ENCODE measurements at regions not wholly inside any gene's neighbourhood (a gene's known extent, or its start where the extent isn't known, plus 50 kb on each side); places are given as distances from the start of the nearest gene placed in this dataset.
A peak's percentile ranks its signal among the peaks of the same experiment; 100 is the strongest.

- H3K27ac Mint-ChIP-seq = no peak overlapping the region
- H3K9me3 Mint-ChIP-seq = peaks cover 0 to 5% of the 10 kb centered on the region in 2 donors
- H3K27me3 Mint-ChIP-seq (ENCODE audit: low read depth) = no peaks in the 10 kb centered on the region
- DNase-seq (no peak), ATAC-seq (replicated peaks in 1 of 2) (no peak)
- H3K4me3 Mint-ChIP-seq = no peak overlapping the region
- H3K4me1 Mint-ChIP-seq (ENCODE audit: low read depth) = no peaks in the 10 kb centered on the region
- no peaks in the 10 kb centered on the region for H3K36me3 Mint-ChIP-seq (ENCODE audit: insufficient read depth in 2 of 2)
Measured at GRCh38 chr3:99163314-99163713, 261.8 kb upstream of the DCBLD2 start.

GRCh38 chr3:99159220-99159762 lies 257.8 kb upstream of the DCBLD2 start:
- H3K27me3 Mint-ChIP-seq (ENCODE audit: low read depth) = no peaks in the 10 kb centered on the region
- H3K9me3 Mint-ChIP-seq = peaks cover 9 to 10% of the 10 kb centered on the region in 2 donors
- no peak for ATAC-seq (replicated peaks in 1 of 2)
- H3K27ac Mint-ChIP-seq = no peak overlapping the region
- DNase-seq = no peak
- peaks cover 0 to 3% of the 10 kb centered on the region in 2 donors for H3K36me3 Mint-ChIP-seq (ENCODE audit: insufficient read depth in 2 of 2)
- no peak overlapping the region for H3K4me3 Mint-ChIP-seq
- no peaks in the 10 kb centered on the region for H3K4me1 Mint-ChIP-seq (ENCODE audit: low read depth)

DNA sequence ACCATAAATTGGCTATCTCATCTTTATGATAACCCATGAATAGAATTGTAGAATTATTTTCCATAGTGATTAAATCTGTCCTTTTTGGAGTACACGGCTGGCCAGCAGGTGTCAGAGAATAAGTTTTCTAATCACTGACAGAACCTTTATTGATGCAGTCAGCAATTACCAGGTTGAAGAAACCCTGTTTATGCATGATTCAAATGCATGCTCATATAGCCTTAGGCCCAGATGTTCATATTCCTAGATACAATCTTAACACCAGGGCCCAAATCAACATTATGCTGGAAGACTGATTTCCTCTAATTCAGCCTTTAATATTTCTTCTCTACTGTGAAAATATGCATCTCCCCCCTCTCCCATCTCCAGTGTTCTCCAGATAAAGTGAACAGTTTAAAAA lies 243.5 kb upstream of the DCBLD2 start:
- Mint-ChIP-seq H3K27me3 (ENCODE audit: low read depth) (no peaks in the 10 kb centered on the region), H3K36me3 (ENCODE audit: insufficient read depth in 2 of 2) (no peaks in the 10 kb centered on the region), H3K9me3 (no peaks in the 10 kb centered on the region), H3K4me3 (no peak overlapping the region), H3K27ac (no peak overlapping the region), H3K4me1 (ENCODE audit: low read depth) (no peaks in the 10 kb centered on the region)
- ATAC-seq (replicated peaks in 1 of 2) = no peak
- no peak for DNase-seq

- DNase-seq = no peak
- Mint-ChIP-seq H3K9me3 (peaks cover 0 to 2% of the 10 kb centered on the region in 2 donors), H3K36me3 (ENCODE audit: insufficient read depth in 2 of 2) (peaks cover 0 to 3% of the 10 kb centered on the region in 2 donors), H3K27me3 (ENCODE audit: low read depth) (no peaks in the 10 kb centered on the region), H3K4me1 (ENCODE audit: low read depth) (no peaks in the 10 kb centered on the region), H3K4me3 (no peak overlapping the region), H3K27ac (no peak overlapping the region)
- no peak for ATAC-seq (replicated peaks in 1 of 2)
Measured at GRCh38 chr3:99143493-99143892, 242.0 kb upstream of the DCBLD2 start.

DNA sequence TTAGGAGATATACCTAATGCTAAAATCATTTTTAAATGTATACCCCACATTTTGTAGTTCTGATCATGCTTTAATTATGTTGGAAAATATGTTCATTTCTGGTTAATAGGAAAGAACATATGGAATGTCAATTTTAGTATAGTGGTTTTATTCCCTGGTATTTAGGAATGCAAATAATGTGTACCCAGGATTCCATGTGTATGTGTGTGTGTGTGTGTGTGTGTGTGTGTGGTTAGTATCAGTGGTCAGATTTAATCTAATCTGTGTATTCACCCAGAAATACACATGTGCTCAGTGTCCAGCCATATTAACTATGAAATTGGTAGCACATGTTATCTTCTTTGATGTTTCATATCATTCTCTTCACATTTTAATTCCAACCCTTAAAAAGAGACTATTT lies 233.5 kb upstream of the DCBLD2 start:
- no peaks in the 10 kb centered on the region for H3K4me1 Mint-ChIP-seq (ENCODE audit: low read depth)
- peaks cover 0 to 3% of the 10 kb centered on the region in 2 donors for H3K36me3 Mint-ChIP-seq (ENCODE audit: insufficient read depth in 2 of 2)
- H3K4me3 Mint-ChIP-seq = no peak overlapping the region
- ATAC-seq (replicated peaks in 1 of 2) (no peak), DNase-seq (no peak)
- peaks cover 2% of the 10 kb centered on the region in 2 donors for H3K9me3 Mint-ChIP-seq
- H3K27me3 Mint-ChIP-seq (ENCODE audit: low read depth) = no peaks in the 10 kb centered on the region
- no peak overlapping the region for H3K27ac Mint-ChIP-seq

- no peak overlapping the region for H3K4me3 Mint-ChIP-seq
- H3K9me3 Mint-ChIP-seq = peaks cover 0 to 2% of the 10 kb centered on the region in 2 donors
- no peaks in the 10 kb centered on the region for H3K27me3 Mint-ChIP-seq (ENCODE audit: low read depth)
- ATAC-seq (replicated peaks in 1 of 2) (no peak), DNase-seq (no peak)
- no peaks in the 10 kb centered on the region for H3K4me1 Mint-ChIP-seq (ENCODE audit: low read depth)
- H3K27ac Mint-ChIP-seq = no peak overlapping the region
- no peaks in the 10 kb centered on the region for H3K36me3 Mint-ChIP-seq (ENCODE audit: insufficient read depth in 2 of 2)
Measured at GRCh38 chr3:99131876-99132275, 230.4 kb upstream of the DCBLD2 start.

- H3K36me3 Mint-ChIP-seq (ENCODE audit: insufficient read depth in 2 of 2) = no peaks in the 10 kb centered on the region
- peaks cover 0 to 2% of the 10 kb centered on the region in 2 donors for H3K9me3 Mint-ChIP-seq
- no peaks in the 10 kb centered on the region for H3K27me3 Mint-ChIP-seq (ENCODE audit: low read depth)
- H3K4me3 Mint-ChIP-seq = no peak overlapping the region
- ATAC-seq (replicated peaks in 1 of 2) (no peak), DNase-seq (no peak)
- H3K27ac Mint-ChIP-seq = no peak overlapping the region
- H3K4me1 Mint-ChIP-seq (ENCODE audit: low read depth) = no peaks in the 10 kb centered on the region
Measured at GRCh38 chr3:99128725-99129505, 227.4 kb upstream of the DCBLD2 start.

DNA sequence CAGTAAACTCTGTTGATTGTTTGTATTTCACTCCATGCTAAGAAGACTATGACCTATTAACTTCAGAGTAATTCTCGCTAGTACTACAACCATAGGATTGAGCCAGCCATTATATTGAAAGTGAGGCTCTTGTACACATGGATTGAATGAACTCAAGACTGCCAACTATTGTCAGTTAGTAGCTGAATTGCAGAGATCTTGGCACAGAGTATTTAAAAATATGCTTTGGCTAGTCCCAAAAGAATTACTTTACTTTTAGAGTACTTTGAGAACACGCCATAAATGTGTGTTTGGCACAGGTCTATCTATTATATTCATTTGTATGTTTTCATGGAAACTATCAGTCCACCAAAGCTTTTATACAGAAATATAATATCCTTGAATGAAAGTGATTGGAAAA lies 226.7 kb upstream of the DCBLD2 start:
- Mint-ChIP-seq H3K4me3 (no peak overlapping the region), H3K27me3 (ENCODE audit: low read depth) (no peaks in the 10 kb centered on the region), H3K9me3 (peaks cover 0 to 2% of the 10 kb centered on the region in 2 donors), H3K4me1 (ENCODE audit: low read depth) (no peaks in the 10 kb centered on the region), H3K36me3 (ENCODE audit: insufficient read depth in 2 of 2) (no peaks in the 10 kb centered on the region), H3K27ac (no peak overlapping the region)
- DNase-seq = no peak
- no peak for ATAC-seq (replicated peaks in 1 of 2)

- no peaks in the 10 kb centered on the region for H3K27me3 Mint-ChIP-seq (ENCODE audit: low read depth)
- H3K4me3 Mint-ChIP-seq = no peak overlapping the region
- H3K27ac Mint-ChIP-seq = no peak overlapping the region
- H3K4me1 Mint-ChIP-seq (ENCODE audit: low read depth) = no peaks in the 10 kb centered on the region
- H3K9me3 Mint-ChIP-seq = peaks cover 0 to 2% of the 10 kb centered on the region in 2 donors
- ATAC-seq (replicated peaks in 1 of 2) = no peak
- H3K36me3 Mint-ChIP-seq (ENCODE audit: insufficient read depth in 2 of 2) = no peaks in the 10 kb centered on the region
- DNase-seq = no peak
Measured at GRCh38 chr3:99126316-99126715, 224.8 kb upstream of the DCBLD2 start.

DNA sequence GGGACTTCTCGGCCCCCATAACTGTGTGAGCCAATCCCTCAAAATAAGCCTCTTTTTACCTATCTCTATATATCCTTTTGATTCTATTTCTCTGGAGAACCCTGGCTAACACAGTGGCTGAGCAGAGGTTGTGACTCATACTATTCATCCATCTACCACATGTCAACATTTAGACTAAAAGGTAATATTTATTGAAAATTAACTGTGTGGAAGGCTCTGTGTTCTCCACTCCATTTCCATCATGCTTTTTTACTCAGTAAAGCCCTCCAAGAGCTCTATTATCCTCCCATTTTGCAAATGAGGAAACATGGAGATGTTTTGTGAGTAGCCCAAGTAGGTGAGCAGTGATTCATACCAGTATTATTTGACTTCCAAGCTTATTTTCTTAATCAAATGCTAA lies 217.9 kb upstream of the DCBLD2 start:
- Mint-ChIP-seq H3K9me3 (no peaks in the 10 kb centered on the region), H3K27me3 (ENCODE audit: low read depth) (no peaks in the 10 kb centered on the region), H3K27ac (no peak overlapping the region), H3K4me3 (no peak overlapping the region), H3K4me1 (ENCODE audit: low read depth) (no peaks in the 10 kb centered on the region), H3K36me3 (ENCODE audit: insufficient read depth in 2 of 2) (no peaks in the 10 kb centered on the region)
- DNase-seq (no peak), ATAC-seq (replicated peaks in 1 of 2) (no peak)

DNA sequence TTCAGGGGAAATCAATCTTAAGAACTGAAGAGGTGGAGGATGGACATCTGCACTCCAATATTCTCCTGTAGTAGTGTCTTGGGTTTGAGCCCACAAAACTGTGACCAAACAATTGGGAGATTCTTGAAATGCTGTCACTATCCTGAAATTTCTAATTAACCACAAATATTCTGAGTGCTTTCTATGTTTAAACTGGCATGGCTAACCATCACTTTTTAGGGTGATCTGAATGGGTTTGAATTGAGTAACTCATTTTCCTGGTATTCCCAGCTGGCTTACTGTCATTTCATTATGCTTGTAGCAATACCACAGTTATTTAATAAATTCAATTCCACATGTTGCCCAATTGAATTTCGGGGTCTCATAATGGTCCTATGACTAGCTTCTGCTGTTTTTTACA lies 216.9 kb upstream of the DCBLD2 start:
- Mint-ChIP-seq H3K36me3 (ENCODE audit: insufficient read depth in 2 of 2) (no peaks in the 10 kb centered on the region), H3K9me3 (no peaks in the 10 kb centered on the region), H3K27me3 (ENCODE audit: low read depth) (no peaks in the 10 kb centered on the region), H3K4me1 (ENCODE audit: low read depth) (no peaks in the 10 kb centered on the region), H3K4me3 (no peak overlapping the region), H3K27ac (no peak overlapping the region)
- ATAC-seq (replicated peaks in 1 of 2) = no peak
- no peak for DNase-seq

DNA sequence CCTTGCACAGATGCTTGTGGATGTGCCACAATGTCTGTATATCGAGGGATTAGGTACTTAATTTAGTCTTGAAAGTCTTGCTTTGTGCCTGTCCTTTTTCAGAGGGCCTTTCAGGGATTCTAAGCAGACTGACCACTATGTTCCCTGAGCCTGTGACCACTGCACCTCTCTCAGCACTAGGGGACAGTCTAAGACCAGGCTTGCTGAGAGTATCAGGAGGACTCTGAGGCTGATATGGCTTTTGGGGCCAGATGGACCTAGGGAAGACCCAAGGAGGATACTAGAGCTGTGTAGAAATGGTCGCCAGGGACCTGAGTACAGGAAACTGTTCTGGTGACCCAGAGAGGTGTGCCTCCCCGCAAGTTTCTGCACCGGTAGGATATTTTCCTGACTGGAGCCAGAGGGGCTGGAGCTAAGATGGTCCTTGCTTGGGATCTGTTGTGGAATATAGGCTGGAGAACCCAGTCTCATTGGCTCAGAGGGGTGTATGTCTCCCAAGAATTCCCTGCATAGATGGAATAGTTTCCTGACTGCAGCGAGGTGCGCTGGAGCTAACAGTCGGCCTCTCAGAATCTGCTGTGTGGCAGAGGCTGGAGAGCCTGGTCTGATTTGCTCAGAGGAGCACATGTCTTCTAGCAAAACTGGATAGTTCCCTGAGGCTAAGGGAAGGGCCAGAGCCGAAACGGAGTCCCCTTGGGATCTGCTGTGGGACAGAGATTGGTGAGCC lies 213.2 kb upstream of the DCBLD2 start:
- no peak overlapping the region for H3K4me3 Mint-ChIP-seq
- DNase-seq (no peak), ATAC-seq (replicated peaks in 1 of 2) (peak in 1 of 2 donors; percentile 26)
- H3K27ac Mint-ChIP-seq = no peak overlapping the region
- no peaks in the 10 kb centered on the region for H3K4me1 Mint-ChIP-seq (ENCODE audit: low read depth)
- peaks cover 0 to 2% of the 10 kb centered on the region in 2 donors for H3K9me3 Mint-ChIP-seq
- no peaks in the 10 kb centered on the region for H3K27me3 Mint-ChIP-seq (ENCODE audit: low read depth)
- no peaks in the 10 kb centered on the region for H3K36me3 Mint-ChIP-seq (ENCODE audit: insufficient read depth in 2 of 2)

DNA sequence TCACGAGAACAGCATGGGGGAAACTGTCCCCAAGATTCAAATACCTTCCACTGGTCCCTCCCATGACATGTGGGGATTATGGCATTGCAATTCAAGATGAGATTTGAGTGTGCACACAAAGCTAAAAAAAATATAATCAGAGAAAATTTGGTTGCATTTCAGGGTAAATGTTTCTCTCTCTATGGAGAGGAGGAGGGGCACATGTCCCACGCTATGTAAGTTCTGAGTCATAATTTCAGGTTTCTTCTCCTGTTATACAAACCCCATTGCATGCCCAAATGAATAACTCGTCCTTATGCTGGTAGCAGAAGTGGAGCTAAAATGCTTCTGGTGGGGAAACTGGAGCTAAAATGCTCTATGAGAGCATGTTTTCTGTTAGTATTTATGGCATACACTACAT lies 209.7 kb upstream of the DCBLD2 start:
- peaks cover 0 to 2% of the 10 kb centered on the region in 2 donors for H3K9me3 Mint-ChIP-seq
- no peak for DNase-seq
- H3K36me3 Mint-ChIP-seq (ENCODE audit: insufficient read depth in 2 of 2) = no peaks in the 10 kb centered on the region
- no peaks in the 10 kb centered on the region for H3K4me1 Mint-ChIP-seq (ENCODE audit: low read depth)
- no peak overlapping the region for H3K4me3 Mint-ChIP-seq
- ATAC-seq (replicated peaks in 1 of 2) = no peak
- no peaks in the 10 kb centered on the region for H3K27me3 Mint-ChIP-seq (ENCODE audit: low read depth)
- no peak overlapping the region for H3K27ac Mint-ChIP-seq

All from activated T-cell treated with anti-CD3 and anti-CD28 coated beads, Interleukin-2, amount 50 U/mL, for 72 hours (primary cell).